WI38 (cell line): ENCODE measurements at regions not wholly inside any gene's neighbourhood (a gene's known extent, or its start where the extent isn't known, plus 50 kb on each side); places are given as distances from the start of the nearest gene placed in this dataset.

ENCODE experiments used
- H3K4me3 ChIP-seq: 2 replicates; pipeline ENCODE4 v1.5.1; 2011; ENCODE audit warnings: low read depth, mild to moderate bottlenecking, control low read depth, low read length
- TF ChIP-seq, protein P1 (sequence below): IDR thresholded peaks from 2 replicates; pipeline ENCODE4 v1.5.1; 2012; ENCODE audit warnings: low read depth, mild to moderate bottlenecking, control low read depth, low read length

DNA sequence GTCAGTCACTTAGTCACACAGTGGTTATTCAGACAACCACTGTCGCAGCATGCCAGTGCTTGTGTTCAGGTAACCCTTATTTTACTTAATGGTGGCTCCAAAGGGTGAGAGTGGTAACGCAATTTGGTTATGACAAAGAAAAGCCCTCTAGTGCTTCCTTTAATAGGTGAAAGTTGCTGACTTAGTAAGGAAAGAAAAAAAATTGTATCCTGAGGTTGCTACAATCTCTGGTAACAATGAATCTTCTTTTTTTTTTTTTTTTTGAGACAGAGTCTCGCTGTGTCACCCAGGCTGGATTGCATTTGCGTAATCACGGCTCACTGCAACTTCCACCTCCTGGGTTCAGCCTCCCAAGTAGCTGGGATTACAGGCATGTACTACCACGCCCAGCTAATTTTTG is 64.5 kb downstream of the C11orf91 start:
- TF ChIP-seq, protein P1, sequence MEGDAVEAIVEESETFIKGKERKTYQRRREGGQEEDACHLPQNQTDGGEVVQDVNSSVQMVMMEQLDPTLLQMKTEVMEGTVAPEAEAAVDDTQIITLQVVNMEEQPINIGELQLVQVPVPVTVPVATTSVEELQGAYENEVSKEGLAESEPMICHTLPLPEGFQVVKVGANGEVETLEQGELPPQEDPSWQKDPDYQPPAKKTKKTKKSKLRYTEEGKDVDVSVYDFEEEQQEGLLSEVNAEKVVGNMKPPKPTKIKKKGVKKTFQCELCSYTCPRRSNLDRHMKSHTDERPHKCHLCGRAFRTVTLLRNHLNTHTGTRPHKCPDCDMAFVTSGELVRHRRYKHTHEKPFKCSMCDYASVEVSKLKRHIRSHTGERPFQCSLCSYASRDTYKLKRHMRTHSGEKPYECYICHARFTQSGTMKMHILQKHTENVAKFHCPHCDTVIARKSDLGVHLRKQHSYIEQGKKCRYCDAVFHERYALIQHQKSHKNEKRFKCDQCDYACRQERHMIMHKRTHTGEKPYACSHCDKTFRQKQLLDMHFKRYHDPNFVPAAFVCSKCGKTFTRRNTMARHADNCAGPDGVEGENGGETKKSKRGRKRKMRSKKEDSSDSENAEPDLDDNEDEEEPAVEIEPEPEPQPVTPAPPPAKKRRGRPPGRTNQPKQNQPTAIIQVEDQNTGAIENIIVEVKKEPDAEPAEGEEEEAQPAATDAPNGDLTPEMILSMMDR, result no peak
- no peak overlapping the region for H3K4me3 ChIP-seq

GRCh38 chr11:33635161-33635560 is 65.5 kb downstream of the C11orf91 start:
- no peak overlapping the region for H3K4me3 ChIP-seq
- TF ChIP-seq, protein P1, result no peak

GRCh38 chr11:33634291-33634834 is 66.3 kb downstream of the C11orf91 start:
- TF ChIP-seq, protein P1, result no peak
- no peak overlapping the region for H3K4me3 ChIP-seq

DNA sequence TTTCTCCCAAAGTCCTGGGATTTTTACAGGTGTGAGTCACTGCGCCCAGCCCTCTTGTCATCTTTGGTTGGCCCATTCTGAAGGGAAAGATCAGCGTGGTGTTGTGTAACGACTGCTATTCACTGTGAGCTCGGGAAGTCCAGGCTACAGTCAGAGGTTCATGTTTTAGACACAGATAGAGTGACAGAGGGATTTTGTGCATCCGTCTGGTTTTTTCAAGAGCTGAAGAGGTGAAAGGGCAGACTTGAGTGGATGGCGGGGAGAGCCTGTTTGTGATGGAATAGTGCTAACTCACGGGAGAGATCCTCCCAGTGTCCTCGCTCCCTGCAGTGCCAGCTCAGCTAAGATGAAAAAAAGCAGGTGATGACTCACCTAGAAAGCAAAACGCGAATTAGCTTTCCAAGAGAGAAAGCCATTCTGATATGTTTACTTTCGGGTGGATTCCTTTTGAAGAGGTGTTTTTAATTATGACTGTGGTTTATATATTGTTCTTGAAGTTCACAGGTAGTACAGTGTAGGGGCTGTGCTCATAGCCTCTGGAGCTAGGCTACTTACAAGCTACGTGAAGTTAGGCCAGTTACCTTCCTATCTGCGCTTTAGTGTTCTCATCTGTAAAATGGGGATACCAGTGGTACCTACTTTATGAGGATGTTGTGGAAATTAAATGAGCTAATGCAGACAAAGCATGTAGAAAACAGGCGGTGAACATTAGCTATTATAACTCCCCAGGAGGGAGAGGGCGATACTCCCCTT is 67.2 kb downstream of the C11orf91 start:
- H3K4me3 ChIP-seq, result no peak overlapping the region
- TF ChIP-seq, protein P1, result no peak

- TF ChIP-seq, protein P1, result no peak
- no peak overlapping the region for H3K4me3 ChIP-seq
Measured at GRCh38 chr11:33631749-33632091, 68.9 kb downstream of the C11orf91 start.

- H3K4me3 ChIP-seq, result no peak overlapping the region
- TF ChIP-seq, protein P1, result no peak
Measured at GRCh38 chr11:33630936-33631748, 69.5 kb downstream of the C11orf91 start.

GRCh38 chr11:33624083-33624482 is 76.5 kb downstream of the C11orf91 start:
- TF ChIP-seq, protein P1, result no peak
- H3K4me3 ChIP-seq, result no peak overlapping the region
